Esophagus muscularis mucosa (tissue), 4 donors: ENCODE measurements at regions not wholly inside any gene's neighbourhood (a gene's known extent, or its start where the extent isn't known, plus 50 kb on each side); places are given as distances from the start of the nearest gene placed in this dataset.

Source experiments
- EP300 ChIP-seq: sonication (generic); formaldehyde crosslinking; IDR thresholded peaks from one replicate; pipeline ENCODE4 v1.6.1; 2017; ENCODE audit warnings: antibody characterized with exemption
- POLR2AphosphoS5 ChIP-seq, 2 donors: sonication (generic); formaldehyde crosslinking; IDR thresholded peaks; one replicate each; pipeline ENCODE4 v1.6.1; 2017; ENCODE audit warnings: antibody characterized with exemption in 2 of 2
- TF ChIP-seq, protein P1 (sequence below), 3 experiments: fragments of 200-600 bp in 2 of 3; fragments of 450-650 bp in 1 of 3; sonication (generic) in 2 of 3; IDR thresholded peaks; one replicate each; pipeline ENCODE4 v1.5.1; 2017 to 2019; ENCODE audit warnings: antibody characterized with exemption in 3 of 3, mild to moderate bottlenecking in 2 of 3, moderate library complexity in 1 of 3

- TF ChIP-seq, protein P1, sequence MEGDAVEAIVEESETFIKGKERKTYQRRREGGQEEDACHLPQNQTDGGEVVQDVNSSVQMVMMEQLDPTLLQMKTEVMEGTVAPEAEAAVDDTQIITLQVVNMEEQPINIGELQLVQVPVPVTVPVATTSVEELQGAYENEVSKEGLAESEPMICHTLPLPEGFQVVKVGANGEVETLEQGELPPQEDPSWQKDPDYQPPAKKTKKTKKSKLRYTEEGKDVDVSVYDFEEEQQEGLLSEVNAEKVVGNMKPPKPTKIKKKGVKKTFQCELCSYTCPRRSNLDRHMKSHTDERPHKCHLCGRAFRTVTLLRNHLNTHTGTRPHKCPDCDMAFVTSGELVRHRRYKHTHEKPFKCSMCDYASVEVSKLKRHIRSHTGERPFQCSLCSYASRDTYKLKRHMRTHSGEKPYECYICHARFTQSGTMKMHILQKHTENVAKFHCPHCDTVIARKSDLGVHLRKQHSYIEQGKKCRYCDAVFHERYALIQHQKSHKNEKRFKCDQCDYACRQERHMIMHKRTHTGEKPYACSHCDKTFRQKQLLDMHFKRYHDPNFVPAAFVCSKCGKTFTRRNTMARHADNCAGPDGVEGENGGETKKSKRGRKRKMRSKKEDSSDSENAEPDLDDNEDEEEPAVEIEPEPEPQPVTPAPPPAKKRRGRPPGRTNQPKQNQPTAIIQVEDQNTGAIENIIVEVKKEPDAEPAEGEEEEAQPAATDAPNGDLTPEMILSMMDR (IDR thresholded peaks at IDR 0.05), result no peak
- TF ChIP-seq EP300 (no peak), POLR2AphosphoS5 (IDR thresholded peaks at IDR 0.05) (no peak)
These were observed 50.4 kb upstream of the PTGFR start for GRCh38 chr1:78440381-78440793.
